OCI-LY7 (cell line): ENCODE measurements at regions not wholly inside any gene's neighbourhood (a gene's known extent, or its start where the extent isn't known, plus 50 kb on each side); places are given as distances from the start of the nearest gene placed in this dataset.

ENCODE experiments used
- CTCF ChIP-seq: fragments of 200-600 bp; sonication (generic); conservative IDR thresholded peaks from 2 replicates; pipeline ENCODE4 v1.5.1; 2014; ENCODE audit warnings: mild to moderate bottlenecking, antibody characterized with exemption, low read length, moderate library complexity, mixed read lengths
- EZH2phosphoT487 ChIP-seq: fragments of 200-600 bp; sonication (generic); IDR thresholded peaks from 2 replicates; pipeline ENCODE4 v1.6.1; 2018; ENCODE audit warnings: low read depth, borderline replicate concordance, mild to moderate bottlenecking, mixed run types, antibody characterized with exemption, low read length, moderate library complexity, mixed read lengths

- TF ChIP-seq CTCF (no peak), EZH2phosphoT487 (no peak)
These were observed 356.3 kb downstream of the SATB2 start for GRCh38 chr2:199101487-199101886.
